ENCODE measurements at regions not wholly inside any gene's neighbourhood (a gene's known extent, or its start where the extent isn't known, plus 50 kb on each side); places are given as distances from the start of the nearest gene placed in this dataset.

GRCh38 chr6:40323881-40324634, 263.1 kb downstream of the LRFN2 start:
- ChIA-PET CTCF (no interaction called here), POLR2A (ENCODE audit: unreplicated experiment) (no interaction called here)
- Histone ChIP-seq H2BK5ac (ENCODE audit: low read depth, low read length, poor library complexity, severe bottlenecking) (no peak overlapping the region), H3K4me1 (ENCODE audit: control insufficient read depth, insufficient read depth, low read length) (no peaks in the 10 kb centered on the region), H3K4me2 (ENCODE audit: low read depth, low read length) (no peak overlapping the region), H2BK120ac (ENCODE audit: low read depth, low read length) (no peak overlapping the region), H2AK5ac (ENCODE audit: low read depth, low read length) (no peak overlapping the region), H4K91ac (ENCODE audit: insufficient read depth, low read depth, low read length) (no peak overlapping the region), H3K56ac (ENCODE audit: extremely low read depth, insufficient read depth, low read length) (no peak overlapping the region), H3K36me3 (ENCODE audit: control insufficient read depth, insufficient read depth, low read length) (no peaks in the 10 kb centered on the region), H3K9ac (ENCODE audit: low read depth, low read length) (no peak overlapping the region), H3K18ac (ENCODE audit: low read depth, low read length) (no peak overlapping the region), H2AFZ (replicated peaks; ENCODE audit: low read length, poor library complexity) (no peak overlapping the region), H3K4me3 (ENCODE audit: insufficient read depth, low read depth, low read length) (no peak overlapping the region), H3K14ac (replicated peaks; ENCODE audit: low read depth, low read length) (no peak overlapping the region), H4K5ac (ENCODE audit: low read depth, low read length) (no peak overlapping the region), H3K9me3 (ENCODE audit: control insufficient read depth, insufficient read depth, low read length) (no peaks in the 10 kb centered on the region), H3K27me3 (ENCODE audit: control insufficient read depth, insufficient read depth, low read length) (peaks cover 1% of the 10 kb centered on the region; the same call in 1 of the 2 replicates), H2BK15ac (ENCODE audit: low read depth, low read length) (no peak overlapping the region), H2AK9ac (replicated peaks; ENCODE audit: low read depth, low read length, poor library complexity) (no peak overlapping the region), H4K8ac (ENCODE audit: low read depth in 2 of 2, low read length in 2 of 2) (no peak overlapping the region), H3K23ac (ENCODE audit: low read depth, low read length) (no peak overlapping the region), H4K20me1 (ENCODE audit: insufficient read depth, low read length) (no peaks in the 10 kb centered on the region), H3K79me1 (ENCODE audit: low read depth in 1 of 2, low read length in 2 of 2) (no peaks in the 10 kb centered on the region), H3K4ac (ENCODE audit: low read depth, low read length) (no peak overlapping the region), H2BK20ac (ENCODE audit: low read depth, low read length) (no peak overlapping the region), H3K27ac (ENCODE audit: insufficient read depth, low read length) (no peak overlapping the region), H3K9me1 (ENCODE audit: insufficient read depth, low read length) (no peaks in the 10 kb centered on the region)
- no CpG with 5 or more reads among the region's 8 CpGs for WGBS, 2 experiments (ENCODE audit: extremely low coverage in 2 of 2, insufficient read length in 1 of 2)
- intact Hi-C loops (cut with micrococcal nuclease) = no loop called here
- no peak for TF ChIP-seq BHLHE40 (IDR thresholded peaks at IDR 0.05; ENCODE audit: low read depth, low read length)
- TF ChIP-seq MAZ (IDR thresholded peaks at IDR 0.05; ENCODE audit: borderline replicate concordance, low read depth, low read length) = no peak
- no peak for TF ChIP-seq CEBPB (IDR thresholded peaks at IDR 0.05; ENCODE audit: low read depth, low read length)
- TF ChIP-seq SMC3 (IDR thresholded peaks at IDR 0.05; ENCODE audit: low read depth, low read length) = no peak
- TF ChIP-seq CHD1 (IDR thresholded peaks at IDR 0.05; ENCODE audit: low read depth, low read length) = no peak
- no peak for TF ChIP-seq MXI1 (IDR thresholded peaks at IDR 0.05; ENCODE audit: borderline replicate concordance, low read depth, low read length)
- TF ChIP-seq ELK1 (IDR thresholded peaks at IDR 0.05; ENCODE audit: borderline replicate concordance, low read depth, low read length) = no peak
- TF ChIP-seq CTCF (conservative IDR thresholded peaks at IDR 0.05; ENCODE audit: low read depth, low read length) = no peak
- dilution Hi-C loops (cut with HindIII; ENCODE audit: low sequenced_read_pairs, unreplicated experiment) = no loop called here
- ATAC-seq (ENCODE audit: low read depth) (no peak), DNase-seq (no peak)
- in situ Hi-C loops (cut with MboI; ENCODE audit: low sequenced_read_pairs) = no loop called here
- no TSS peak for BruUV-seq (replicated peaks)

Data from IMR-90 (cell line).